Spleen (tissue), 11 donors: ENCODE measurements at regions not wholly inside any gene's neighbourhood (a gene's known extent, or its start where the extent isn't known, plus 50 kb on each side); places are given as distances from the start of the nearest gene placed in this dataset.

ENCODE experiments used
- DNase-seq: peaks from one replicate; pipeline ENCODE4 v3.0.0-alpha.2; 2020
- H3K27ac ChIP-seq, 8 donors: fragments of 200-600 bp; sonication (generic) in 7 of 8; 1 replicate in 4 of 8; 2 replicates in 4 of 8; pipeline versions ENCODE4 v1.5.0 to v1.8.0; 2016 to 2021; ENCODE audit warnings: inconsistent platforms in 4 of 8, mild to moderate bottlenecking in 4 of 8, moderate library complexity in 1 of 8
- H3K27me3 ChIP-seq, 7 donors: fragments of 200-600 bp; sonication (generic) in 6 of 7; replicated peaks in 1 of 7; 1 replicate in 4 of 7; 2 replicates in 3 of 7; pipeline versions ENCODE4 v1.5.0 to v1.8.0; 2016 to 2021; ENCODE audit warnings: inconsistent platforms in 3 of 7, mild to moderate bottlenecking in 1 of 7
- H3K36me3 ChIP-seq, 6 donors: fragments of 200-600 bp; sonication (generic) in 5 of 6; 1 replicate in 4 of 6; 2 replicates in 2 of 6; pipeline versions ENCODE4 v1.5.0 to v1.8.0; 2016 to 2021; ENCODE audit warnings: inconsistent platforms in 2 of 6
- H3K4me1 ChIP-seq, 6 donors: fragments of 200-600 bp; sonication (generic) in 5 of 6; 1 replicate in 3 of 6; 2 replicates in 3 of 6; pipeline versions ENCODE4 v1.5.0 to v1.8.0; 2016 to 2021; ENCODE audit warnings: inconsistent platforms in 3 of 6
- H3K4me3 ChIP-seq, 8 donors: fragments of 200-600 bp; sonication (generic) in 7 of 8; 1 replicate in 4 of 8; 2 replicates in 4 of 8; pipeline versions ENCODE4 v1.5.0 to v1.8.0; 2016 to 2021; ENCODE audit warnings: inconsistent platforms in 4 of 8, mild to moderate bottlenecking in 4 of 8, moderate library complexity in 2 of 8
- H3K9me3 ChIP-seq, 8 donors: fragments of 200-600 bp; sonication (generic) in 7 of 8; 1 replicate in 4 of 8; 2 replicates in 4 of 8; pipeline versions ENCODE4 v1.5.0 to v1.8.0; 2016 to 2021; ENCODE audit warnings: inconsistent platforms in 4 of 8
- CTCF ChIP-seq, 11 experiments: fragments of 200-600 bp in 7 of 11; fragments of 450-650 bp in 4 of 11; sonication (generic) in 4 of 11; IDR thresholded peaks in 8 of 11; conservative IDR thresholded peaks in 3 of 11; 1 replicate in 7 of 11; 2 replicates in 4 of 11; pipeline versions ENCODE4 v1.4.0 to v1.8.0; 2016 to 2021; ENCODE audit warnings: antibody characterized with exemption in 11 of 11, inconsistent platforms in 4 of 11, mild to moderate bottlenecking in 1 of 11
- POLR2A ChIP-seq, 3 donors: fragments of 450-650 bp; IDR thresholded peaks; one replicate each; pipeline ENCODE4 v1.5.1; 2017; ENCODE audit warnings: antibody characterized with exemption in 3 of 3, mild to moderate bottlenecking in 1 of 3
- POLR2AphosphoS5 ChIP-seq, 3 donors: sonication (generic); formaldehyde crosslinking; IDR thresholded peaks; one replicate each; pipeline ENCODE4 v1.5.1; 2017; ENCODE audit warnings: antibody characterized with exemption in 3 of 3
- WGBS, 5 donors: extraction: QIAGEN DNeasy Blood & Tissue Kit in 3 of 5; methylation state at CpG; one replicate each; pipeline versions ENCODE4 v1.1.5 to v1.1.7; 2013 to 2018; 5-methylcytosine and 5-hydroxymethylcytosine counted together
- intact Hi-C: fragments of 100-400 bp; cut with DNase I; formaldehyde crosslinking; loops from one replicate; pipeline ENCODE4 v1.15.0; 2023; ENCODE audit warnings: low total_unique reads
- donor health status: healthy with polysubstance abuse.
- donor health status: DM: no; HTN: no; CAD: no; lungs with moderate emphysema.
- donor health status: DM: no; HTN: no; CAD: no.
- donor health status: Bipolar disorder and iron deficiency.
- donor health status: healthy.
- donor health status: DM: no; HTN: no; CAD: no.
- donor health status: DM: yes; HTN: yes; CAD: no.

GRCh38 chr13:63117710-63118109 lies 1702.1 kb upstream of the PCDH20 start:
- 88 to 95% (median 92%) methylated on average over 15 of the region's 15 CpGs for WGBS, 5 donors
- no peaks in the 10 kb centered on the region for H3K9me3 ChIP-seq
- TF ChIP-seq POLR2AphosphoS5 (IDR thresholded peaks at IDR 0.05) (no peak), POLR2A (IDR thresholded peaks at IDR 0.05) (no peak), CTCF (IDR thresholded peaks at IDR 0.05 in 8 of 11, conservative IDR thresholded peaks at IDR 0.05 in 3 of 11) (no peak)

GRCh38 chr13:63112799-63113395 lies 1697.2 kb upstream of the PCDH20 start:
- Histone ChIP-seq H3K27ac (no peak overlapping the region), H3K9me3 (no peaks in the 10 kb centered on the region), H3K27me3 (no peaks in the 10 kb centered on the region), H3K4me3 (no peak overlapping the region), H3K36me3 (no peaks in the 10 kb centered on the region), H3K4me1 (no peaks in the 10 kb centered on the region)
- DNase-seq: no peak
- intact Hi-C loops: no loop called here
- TF ChIP-seq CTCF (IDR thresholded peaks at IDR 0.05 in 8 of 11, conservative IDR thresholded peaks at IDR 0.05 in 3 of 11): no peak
- no peak for TF ChIP-seq POLR2A (IDR thresholded peaks at IDR 0.05)
- TF ChIP-seq POLR2AphosphoS5 (IDR thresholded peaks at IDR 0.05): no peak
- whole genome bisulfite sequencing, 5 donors: 90 to 96% (median 94%) methylated on average over 2 of the region's 2 CpGs

More at GRCh38 chr13:63117710-63118109, 1702.1 kb upstream of the PCDH20 start:
- H3K4me1 ChIP-seq: no peaks in the 10 kb centered on the region
- intact Hi-C loops: no loop called here
- H3K27ac ChIP-seq: no peak overlapping the region
- no peak overlapping the region for H3K4me3 ChIP-seq
- no peaks in the 10 kb centered on the region for H3K36me3 ChIP-seq
- DNase-seq: no peak
- no peaks in the 10 kb centered on the region for H3K27me3 ChIP-seq

- no peaks in the 10 kb centered on the region for H3K27me3 ChIP-seq
- no peaks in the 10 kb centered on the region for H3K36me3 ChIP-seq
- H3K4me3 ChIP-seq: no peak overlapping the region
- 50 to 68% (median 61%) methylated on average over 1 of the region's 1 CpG for WGBS, 5 donors
- H3K27ac ChIP-seq: no peak overlapping the region
- H3K4me1 ChIP-seq: no peaks in the 10 kb centered on the region
- no peak for DNase-seq
- intact Hi-C loops: no loop called here
- no peaks in the 10 kb centered on the region for H3K9me3 ChIP-seq
- TF ChIP-seq CTCF (IDR thresholded peaks at IDR 0.05 in 8 of 11, conservative IDR thresholded peaks at IDR 0.05 in 3 of 11): no peak
- no peak for TF ChIP-seq POLR2A (IDR thresholded peaks at IDR 0.05)
- TF ChIP-seq POLR2AphosphoS5 (IDR thresholded peaks at IDR 0.05): no peak
These were observed 1694.8 kb upstream of the PCDH20 start for GRCh38 chr13:63110466-63110865.

GRCh38 chr13:63107179-63107943 lies 1691.7 kb upstream of the PCDH20 start:
- Histone ChIP-seq H3K27ac (no peak overlapping the region), H3K36me3 (no peaks in the 10 kb centered on the region), H3K4me1 (no peaks in the 10 kb centered on the region), H3K4me3 (no peak overlapping the region), H3K27me3 (no peaks in the 10 kb centered on the region), H3K9me3 (no peaks in the 10 kb centered on the region)
- WGBS, 5 donors: 75 to 86% (median 77%) methylated on average over 5 of the region's 5 CpGs
- TF ChIP-seq POLR2AphosphoS5 (IDR thresholded peaks at IDR 0.05): no peak
- no peak for TF ChIP-seq CTCF (IDR thresholded peaks at IDR 0.05 in 8 of 11, conservative IDR thresholded peaks at IDR 0.05 in 3 of 11)
- no peak for TF ChIP-seq POLR2A (IDR thresholded peaks at IDR 0.05)
- intact Hi-C loops: no loop called here
- no peak for DNase-seq
